ENCODE measurements at regions not wholly inside any gene's neighbourhood (a gene's known extent, or its start where the extent isn't known, plus 50 kb on each side); places are given as distances from the start of the nearest gene placed in this dataset.

DNA sequence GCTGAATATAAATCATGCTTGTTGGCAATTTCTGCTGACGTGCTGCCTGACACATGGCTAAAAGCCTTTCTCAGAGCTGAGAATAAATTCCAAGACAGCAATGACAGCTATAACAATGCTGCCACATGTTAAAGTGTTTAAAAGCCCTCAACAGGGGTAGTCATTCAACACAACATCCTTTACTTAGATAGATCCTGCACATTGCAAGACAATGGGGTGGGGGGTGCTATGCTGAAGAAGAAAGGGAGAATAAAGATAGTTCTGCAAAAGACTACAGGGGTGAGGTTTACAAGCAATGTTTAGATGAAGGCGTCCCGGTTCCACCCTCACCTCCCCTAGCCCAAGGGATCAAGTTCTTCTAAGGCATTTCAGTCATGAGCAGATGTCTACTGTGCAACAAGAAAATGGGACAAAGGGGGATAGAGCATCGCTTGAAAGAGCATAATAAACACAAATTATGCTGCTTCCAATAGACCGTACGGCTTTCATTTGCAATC is 291.0 kb upstream of the ACVR2A start:
- no peak for DNase-seq (ENCODE audit: low spot score)

DNA sequence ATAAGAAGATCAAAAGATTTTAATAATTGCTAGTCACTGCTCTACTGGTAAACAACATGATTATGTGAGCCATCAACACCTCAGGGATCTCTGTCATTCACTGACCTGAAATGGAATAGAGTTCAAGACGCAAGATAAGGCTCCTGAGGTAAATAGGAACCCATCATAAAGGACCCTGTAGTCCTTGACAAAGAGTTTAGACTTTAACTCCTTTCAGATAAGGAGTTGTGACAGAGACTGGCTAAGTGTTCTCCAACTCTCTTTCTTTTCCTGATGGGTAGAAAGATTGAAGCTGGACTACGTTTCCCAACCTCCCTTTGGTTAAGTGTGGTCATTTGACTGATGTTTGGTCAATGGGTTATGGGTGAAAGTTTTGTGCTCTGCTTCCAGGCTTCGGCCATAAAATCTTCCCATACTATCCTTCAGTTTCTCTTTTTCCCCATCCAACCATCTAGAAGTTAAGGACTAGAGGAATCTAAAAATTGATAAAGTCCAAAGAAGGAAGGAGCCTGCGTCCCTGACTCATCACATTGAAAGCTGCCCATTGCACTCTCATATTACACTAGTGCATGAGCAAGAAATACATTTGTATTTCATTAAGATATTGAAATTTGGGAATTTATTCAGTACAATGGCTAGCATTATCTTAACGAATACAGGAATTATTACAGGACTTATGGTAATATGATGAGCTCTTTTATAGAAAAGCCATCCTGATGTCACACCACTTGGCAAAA is 293.7 kb upstream of the ACVR2A start:
- no peak for DNase-seq (ENCODE audit: low spot score)

DNA sequence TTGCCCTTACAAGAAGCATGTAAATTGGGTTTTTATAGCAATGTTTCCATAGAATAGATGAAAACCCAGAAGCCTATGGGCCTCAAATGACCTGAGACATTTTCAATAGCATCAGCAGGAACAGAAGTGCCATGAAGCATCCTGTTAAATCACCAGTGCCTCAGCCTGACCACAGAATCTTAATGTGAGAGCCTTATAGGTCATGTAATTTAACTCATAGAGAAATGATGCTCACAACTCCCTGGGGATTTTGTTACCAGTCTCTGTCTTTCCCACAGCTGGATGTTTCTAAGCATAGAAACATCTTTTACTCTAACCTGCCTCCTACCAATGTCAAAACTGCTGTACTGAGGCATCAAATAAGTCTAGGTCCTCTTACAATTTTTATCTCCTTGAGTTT is 295.8 kb upstream of the ACVR2A start:
- no peak for DNase-seq (ENCODE audit: low spot score)

DNA sequence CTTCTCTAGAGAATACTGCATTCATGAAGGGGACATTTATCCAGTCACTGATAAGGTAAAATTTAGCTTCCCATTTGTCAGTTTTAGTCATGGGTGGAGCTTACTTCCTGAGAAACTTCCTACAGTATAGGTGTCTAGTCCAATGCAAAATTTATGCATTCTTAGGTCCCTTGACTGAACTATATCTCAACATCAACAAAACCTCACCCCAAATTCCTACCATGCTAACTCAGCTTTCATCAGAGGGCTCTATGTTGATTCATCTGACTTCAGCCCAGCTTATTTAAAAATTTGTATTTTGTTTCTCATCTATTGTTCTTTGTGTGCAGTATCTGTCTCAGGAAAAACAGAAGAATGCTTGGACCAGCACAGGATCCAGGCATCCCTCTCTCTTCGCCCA is 296.4 kb upstream of the ACVR2A start:
- no peak for DNase-seq (ENCODE audit: low spot score)

DNA sequence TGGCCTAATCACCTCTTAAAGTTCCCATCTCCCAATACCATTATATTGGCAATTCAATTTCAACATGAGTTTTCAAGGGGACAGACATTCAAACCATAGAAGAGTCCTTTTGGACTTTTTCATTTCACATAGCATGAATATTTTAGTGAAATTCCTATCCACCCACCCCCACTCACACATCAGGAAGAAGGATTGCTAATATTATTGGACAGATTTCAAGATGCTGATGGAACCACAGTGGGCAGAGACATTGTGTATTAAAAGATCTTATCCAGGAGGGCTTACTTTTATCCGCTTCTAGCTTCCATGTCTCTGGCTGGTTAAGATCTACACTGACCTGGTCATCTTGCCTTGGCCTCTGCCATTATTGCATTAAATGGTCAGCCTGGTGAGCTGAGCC is 297.4 kb upstream of the ACVR2A start:
- DNase-seq (ENCODE audit: low spot score): no peak

DNA sequence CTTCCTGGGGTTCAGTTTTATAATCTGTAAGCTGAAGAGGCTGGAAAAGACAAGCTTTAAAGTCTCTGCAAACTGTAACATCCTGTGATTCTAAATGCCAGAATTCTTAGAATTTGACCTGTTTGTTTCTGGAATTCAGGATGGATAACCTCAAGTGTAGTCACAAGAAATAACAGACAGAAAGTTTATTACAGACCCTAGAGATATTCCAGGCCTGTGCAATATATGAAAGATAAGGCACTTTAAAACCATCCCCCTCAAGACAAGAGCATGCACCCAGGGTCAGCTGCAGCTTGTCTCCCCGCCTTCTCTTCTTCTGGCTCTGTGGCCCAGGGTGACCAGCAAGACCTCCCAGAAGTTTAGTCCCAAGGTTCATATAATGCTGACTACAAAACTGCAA is 298.7 kb upstream of the ACVR2A start:
- DNase-seq (ENCODE audit: low spot score): no peak

DNA sequence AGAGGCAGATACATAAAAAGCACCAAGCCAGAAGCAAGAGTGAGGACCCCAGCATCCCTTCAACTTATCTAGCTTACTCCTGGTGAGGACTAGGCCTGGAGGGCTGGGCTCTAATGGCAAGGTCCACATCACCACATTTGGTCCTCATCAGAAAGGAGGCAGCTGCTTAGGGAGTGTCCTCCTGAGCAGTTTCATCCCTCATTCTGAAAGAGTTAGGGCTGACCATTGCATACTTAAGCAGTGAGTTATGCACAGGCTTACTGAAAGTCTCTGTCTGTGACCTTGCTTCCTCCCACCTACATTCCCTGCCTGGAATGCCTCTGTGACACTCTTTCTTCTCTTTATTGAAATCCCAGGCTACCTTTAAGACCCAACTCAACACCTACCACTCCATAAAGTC is 301.8 kb upstream of the ACVR2A start:
- no peak for DNase-seq (ENCODE audit: low spot score)

DNA sequence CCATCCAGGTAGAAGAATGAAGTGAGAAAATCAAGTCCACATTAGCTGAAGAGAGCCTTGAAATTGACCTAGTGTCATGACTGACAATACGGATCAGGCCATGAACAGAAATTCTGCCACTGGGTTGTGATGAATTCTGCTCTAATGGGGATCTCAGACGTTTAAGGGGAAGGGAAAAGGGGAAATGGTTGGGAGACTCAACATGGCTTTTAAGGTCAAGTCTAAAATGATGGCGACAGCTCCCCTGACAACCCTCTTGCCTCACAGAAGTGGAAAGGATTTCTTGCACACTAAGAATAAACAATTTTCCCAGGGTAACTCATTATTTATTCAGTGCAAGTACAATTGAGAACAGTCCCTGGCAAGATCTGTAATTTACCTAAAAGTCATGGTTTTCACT is 302.5 kb upstream of the ACVR2A start:
- no peak for DNase-seq (ENCODE audit: low spot score)

DNA sequence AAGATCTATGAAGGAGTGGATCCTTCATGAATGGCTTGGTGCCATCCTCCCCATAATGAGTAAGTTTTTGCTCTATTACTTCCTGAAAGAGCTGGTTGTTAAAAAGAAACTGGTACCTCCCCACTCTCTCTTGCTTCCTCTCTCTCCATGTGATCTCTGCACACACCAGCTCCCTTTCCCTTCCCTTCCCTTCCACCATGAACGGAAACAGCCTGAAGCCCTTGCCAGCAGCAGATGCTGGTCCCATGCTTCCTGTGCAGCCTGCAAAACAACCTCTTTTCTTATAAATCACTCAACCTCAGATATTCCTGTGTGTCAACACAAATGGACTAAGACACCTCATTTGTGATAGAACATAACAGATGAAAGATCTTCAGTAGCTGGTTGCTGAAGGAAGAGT is 303.5 kb upstream of the ACVR2A start:
- DNase-seq (ENCODE audit: low spot score): no peak

DNA sequence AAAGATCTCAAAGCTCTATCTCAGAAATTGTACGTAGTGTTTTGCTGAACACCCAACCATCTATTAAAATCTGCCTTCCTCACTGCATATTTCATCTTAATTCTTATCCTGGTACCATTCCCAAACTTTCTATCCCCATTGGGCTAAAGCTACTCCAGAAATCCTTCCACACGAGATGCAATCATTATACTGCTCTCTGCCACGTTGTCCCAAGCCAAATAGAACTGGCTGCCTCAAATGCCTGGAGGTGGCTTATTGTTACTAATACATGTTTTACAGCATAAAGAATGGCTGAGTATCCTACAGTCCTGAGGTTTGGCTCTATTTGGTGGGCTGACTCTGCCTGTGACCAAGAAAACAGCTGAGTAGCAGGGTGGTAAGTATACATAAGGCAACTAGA is 306.0 kb upstream of the ACVR2A start:
- no peak for DNase-seq (ENCODE audit: low spot score)

DNA sequence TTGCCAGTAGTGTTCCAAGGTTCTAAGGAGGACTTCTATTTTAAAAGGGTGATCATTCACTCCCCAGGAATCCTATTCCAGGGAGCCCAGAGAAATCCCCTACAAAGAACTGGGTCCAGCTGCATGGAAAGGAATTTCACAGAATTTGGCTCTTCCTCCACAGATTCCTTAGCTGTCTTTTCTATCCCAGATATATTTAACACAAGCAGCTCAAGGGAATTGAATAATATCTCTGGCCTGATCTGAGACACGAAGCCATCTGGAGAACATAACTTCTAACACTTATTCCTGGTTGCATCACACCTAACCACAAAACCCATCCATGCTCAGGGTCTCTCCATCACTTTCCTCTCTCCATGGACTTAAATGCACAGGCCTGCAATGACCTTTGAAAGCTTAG is 306.7 kb upstream of the ACVR2A start:
- DNase-seq (ENCODE audit: low spot score): no peak

DNA sequence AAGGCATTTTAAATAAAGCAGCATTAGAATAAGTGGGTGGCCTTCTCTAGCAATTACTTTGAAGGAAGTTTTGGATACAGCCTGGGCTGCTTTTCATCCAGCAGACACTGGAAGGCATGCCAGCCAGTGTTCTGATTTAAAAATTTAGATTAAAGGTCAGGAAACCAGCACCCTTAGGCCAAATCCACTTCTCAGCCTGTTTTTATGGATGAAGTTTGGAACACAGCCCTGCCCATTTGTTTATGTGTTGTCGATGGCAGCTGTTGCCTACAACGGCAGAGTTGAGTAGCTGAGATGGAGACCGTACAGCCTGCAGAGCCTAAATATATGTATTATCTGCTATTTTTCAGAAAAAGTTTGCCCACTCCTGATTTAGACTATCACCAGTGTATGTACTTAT is 313.6 kb upstream of the ACVR2A start:
- no peak for DNase-seq (ENCODE audit: low spot score)

DNA sequence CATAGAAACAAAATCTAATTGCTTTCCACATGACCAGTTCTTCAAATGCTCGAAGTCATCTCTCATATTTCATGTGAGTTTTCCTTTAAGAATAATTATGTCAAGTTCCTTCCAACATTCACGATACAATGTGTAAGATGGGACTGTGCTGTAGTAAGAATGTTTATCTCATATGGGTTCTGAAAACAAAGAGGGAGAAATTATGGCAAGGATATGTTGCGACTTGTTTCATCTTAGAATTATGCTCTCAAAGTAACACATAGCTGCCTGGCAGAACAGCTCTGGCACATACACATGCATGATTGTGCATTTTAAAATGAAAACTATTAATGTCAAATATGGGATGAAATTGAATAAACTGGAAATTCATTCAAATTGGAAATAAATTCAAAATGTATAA is 314.8 kb upstream of the ACVR2A start:
- DNase-seq (ENCODE audit: low spot score): no peak

DNA sequence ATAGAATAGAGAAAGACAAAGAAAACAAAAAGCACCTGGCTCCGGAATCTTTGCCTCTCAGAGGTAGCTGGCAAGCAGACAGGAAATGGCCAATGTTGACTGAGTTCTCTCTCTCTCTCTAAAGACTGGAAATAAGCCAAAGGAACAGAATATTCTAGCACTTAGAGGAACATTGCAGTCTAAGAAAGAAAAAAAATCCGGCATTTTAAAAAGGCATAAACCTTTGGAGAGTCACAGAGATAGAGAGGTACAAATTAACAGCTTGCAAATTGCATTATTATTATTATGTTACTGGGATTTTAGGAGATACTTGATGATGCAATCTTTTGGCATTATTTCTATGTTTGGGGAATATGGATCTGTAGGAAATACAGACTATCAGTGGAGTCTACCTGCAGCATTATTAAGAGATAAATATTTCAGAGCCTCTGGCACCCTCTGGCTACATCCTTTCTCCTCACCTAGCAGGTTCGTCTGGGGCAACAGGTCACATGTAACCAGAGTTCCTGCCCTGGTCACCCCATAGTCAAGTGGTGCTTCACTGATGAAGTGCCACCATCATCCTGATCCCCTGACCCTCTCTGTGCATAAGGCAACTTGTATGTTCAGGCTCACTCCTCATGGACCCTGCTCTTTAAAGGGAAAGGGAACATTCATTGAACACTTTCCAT is 318.9 kb upstream of the ACVR2A start:
- DNase-seq (ENCODE audit: low spot score): no peak

DNA sequence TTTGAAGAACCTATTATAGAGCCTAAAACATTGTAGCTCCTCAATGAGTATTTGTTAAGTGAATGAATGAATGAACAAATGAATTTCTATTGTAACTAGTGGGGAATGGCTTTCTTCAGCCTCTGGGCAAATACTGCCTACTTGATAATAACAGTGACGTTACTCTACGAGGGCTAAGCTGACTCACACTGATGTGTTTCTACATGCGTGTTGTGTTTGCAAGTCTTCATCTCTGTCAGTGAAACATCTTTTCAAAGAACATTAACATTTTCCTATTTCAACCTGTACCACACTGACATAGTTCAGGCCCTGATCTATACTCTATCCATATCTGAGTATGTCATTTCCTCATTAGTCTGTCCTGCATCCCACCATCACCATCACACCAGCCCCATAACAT is 319.9 kb upstream of the ACVR2A start:
- no peak for DNase-seq (ENCODE audit: low spot score)

DNA sequence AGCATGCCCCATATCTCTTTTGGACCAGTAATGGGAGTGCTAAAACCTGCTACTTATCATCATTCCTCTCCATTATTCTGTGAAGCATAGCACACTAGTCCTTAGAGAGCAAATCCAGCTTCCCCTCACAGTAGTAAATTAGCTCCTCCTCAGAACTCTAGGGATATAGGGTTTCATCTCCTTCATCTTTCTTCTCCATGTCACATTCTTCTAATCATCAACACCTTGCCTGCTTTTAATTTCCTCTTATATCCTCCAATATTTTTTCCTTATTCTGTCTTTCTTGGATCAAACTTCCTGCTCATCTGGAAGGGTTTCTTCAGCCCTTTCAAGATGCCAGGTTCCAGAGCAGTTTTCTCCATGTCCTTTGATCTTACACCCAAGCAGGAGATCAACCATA is 321.4 kb upstream of the ACVR2A start:
- DNase-seq (ENCODE audit: low spot score): no peak

DNA sequence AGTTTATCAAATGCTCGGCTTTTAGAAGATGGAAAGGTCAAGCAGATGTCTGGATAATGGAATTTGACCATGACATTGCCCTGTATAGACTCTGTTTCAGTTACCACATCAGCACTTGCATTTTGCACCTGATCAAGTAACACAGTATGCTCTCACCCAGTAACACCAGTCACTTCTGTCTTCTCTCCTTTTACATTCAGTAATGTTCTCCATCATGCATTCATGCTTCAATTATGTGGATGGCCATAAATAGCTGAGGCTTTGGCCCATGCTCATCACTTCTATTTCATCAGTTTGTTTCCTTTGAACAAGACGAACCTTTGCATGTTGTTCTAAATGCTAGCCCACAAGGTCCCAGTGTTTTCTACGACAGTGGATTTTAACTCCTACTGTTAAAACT is 322.9 kb upstream of the ACVR2A start:
- DNase-seq (ENCODE audit: low spot score): no peak

DNA sequence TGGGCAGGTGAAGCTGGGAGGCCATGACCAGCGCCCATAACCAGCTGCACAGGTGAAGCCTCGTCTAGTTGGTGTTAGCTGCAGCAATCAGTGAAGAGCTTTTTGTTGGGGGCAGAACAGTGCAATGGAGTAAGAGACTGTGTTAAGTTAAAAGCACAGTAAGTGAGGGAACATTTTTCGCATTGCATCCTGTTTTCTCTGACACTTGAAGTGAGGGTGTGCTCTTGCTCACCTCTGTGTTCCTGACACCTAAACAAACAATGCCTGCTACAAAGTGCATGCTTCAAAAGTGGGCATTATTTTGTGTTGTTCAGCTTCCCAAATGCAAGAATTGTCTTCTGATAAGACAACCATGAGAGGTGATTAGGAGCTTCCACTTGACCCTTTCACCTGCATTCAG is 324.0 kb upstream of the ACVR2A start:
- no peak for DNase-seq (ENCODE audit: low spot score)

DNA sequence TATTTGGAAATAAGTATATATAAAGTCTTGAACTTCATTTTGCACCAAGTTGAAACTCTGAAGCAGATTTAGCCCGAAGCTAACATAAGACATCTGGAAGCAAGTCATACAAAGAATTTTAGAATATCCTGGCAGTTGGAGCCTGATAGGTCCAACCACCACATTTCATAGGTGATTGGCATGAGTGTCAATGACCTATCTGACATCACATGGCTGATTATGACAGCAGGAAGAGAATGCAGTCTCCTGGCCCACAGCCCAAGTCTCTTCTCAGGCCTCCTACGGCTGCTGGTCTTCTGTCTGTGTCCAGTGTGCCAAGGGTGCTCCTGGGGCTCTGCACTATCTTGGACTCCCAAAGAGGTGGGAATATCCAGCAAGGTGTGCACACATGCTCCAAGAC is 325.7 kb upstream of the ACVR2A start:
- DNase-seq (ENCODE audit: low spot score): no peak

DNA sequence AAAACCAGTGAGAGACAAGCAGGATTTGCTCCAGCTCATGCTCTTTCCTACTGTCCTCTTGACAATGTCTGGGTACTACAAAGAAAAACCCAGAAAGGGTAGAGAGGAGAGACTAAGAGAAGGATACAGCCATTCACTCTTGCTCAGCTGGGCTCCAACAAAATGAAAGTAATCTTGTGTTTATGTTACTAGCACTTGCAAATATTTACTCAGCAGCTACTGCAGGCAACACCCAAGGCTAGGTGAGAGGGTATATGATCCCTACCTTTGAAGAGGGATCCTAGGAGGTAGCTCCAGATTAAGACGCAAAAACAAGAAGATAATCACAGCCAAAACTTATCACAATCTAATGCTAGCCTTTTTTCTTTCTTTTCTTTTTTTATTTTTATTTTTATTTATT is 329.6 kb upstream of the ACVR2A start:
- no peak for DNase-seq (ENCODE audit: low spot score)

DNA sequence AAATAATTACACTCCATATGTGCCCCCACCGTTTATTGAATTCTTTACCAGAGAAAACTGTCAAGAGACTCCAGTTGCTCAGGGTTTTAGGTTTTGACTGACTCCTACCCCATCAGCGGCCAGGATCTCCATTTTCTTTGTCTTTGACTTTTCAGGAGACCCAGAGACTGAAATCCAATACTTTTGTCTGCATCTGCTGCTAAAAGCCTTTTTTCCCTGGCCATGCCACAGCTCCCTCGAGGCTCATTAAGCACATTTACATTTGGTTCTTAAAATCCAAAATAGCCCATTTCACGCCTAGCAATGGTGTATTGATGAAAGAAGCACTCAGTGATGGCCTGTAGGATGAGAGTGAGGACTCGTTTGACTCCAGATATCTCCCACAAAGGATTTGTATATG is 332.6 kb upstream of the ACVR2A start:
- no peak for DNase-seq (ENCODE audit: low spot score)

DNA sequence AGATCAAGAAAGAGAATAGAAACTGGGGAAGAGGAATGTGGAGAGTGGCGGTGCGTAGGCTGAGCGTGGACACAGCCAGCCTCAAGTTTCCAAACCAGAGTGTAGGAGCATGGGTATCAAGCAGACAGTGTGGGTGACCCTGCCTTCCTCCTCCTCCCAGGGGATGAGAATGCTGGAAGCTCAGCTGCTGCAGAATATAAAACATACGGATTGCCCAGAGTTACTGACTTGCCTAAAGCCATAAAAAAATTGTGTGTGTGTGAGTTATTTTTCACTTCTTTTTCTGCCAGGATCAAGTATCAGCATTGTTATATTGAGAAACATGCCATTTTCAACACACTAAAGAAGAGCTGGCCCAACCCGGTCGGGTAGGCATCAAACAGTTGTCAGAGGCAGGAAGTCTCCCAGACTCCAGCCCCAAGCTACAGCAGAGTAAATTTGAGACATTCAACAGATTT is 333.3 kb upstream of the ACVR2A start:
- DNase-seq (ENCODE audit: low spot score): no peak

DNA sequence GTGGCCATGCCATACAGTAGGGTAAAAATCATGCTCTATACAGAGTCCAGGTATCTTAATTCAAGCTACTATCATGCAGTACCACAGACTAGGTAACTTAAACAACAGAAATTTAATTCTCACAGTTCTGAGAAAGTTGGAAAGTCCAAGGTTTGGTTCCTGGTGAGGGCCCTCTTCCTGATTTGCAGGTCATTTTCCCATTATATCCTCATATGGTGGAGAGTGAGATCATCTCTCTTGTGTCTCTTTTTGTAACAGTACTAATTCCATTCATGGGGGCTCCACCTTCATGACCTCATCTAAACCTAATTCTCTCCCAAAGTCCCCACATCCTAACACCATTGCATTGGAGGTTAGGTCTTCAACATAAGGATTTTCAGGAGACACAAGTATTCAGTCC is 335.0 kb upstream of the ACVR2A start:
- DNase-seq (ENCODE audit: low spot score): no peak

Data from SK-N-DZ (cell line).